SK-N-SH (cell line): ENCODE measurements at regions not wholly inside any gene's neighbourhood (a gene's known extent, or its start where the extent isn't known, plus 50 kb on each side); places are given as distances from the start of the nearest gene placed in this dataset.
"Not testable (repeated sequence)": the region's sequence is repeated elsewhere in the genome, so short reads cannot be mapped to it uniquely, and the experiment has no call there.

ENCODE experiments used
- CTCF ChIA-PET: fragments of 300-600, 350-600 bp; formaldehyde crosslinking; extraction: SDS; loops from one replicate; lab custom pipeline; 2021; lab: Yijun Ruan, JAX
- POLR2A ChIA-PET: fragments of 350-600 bp; sonication (Branson Sonifier 250); formaldehyde crosslinking; extraction: SDS; loops from one replicate; lab custom pipeline; 2020; ENCODE audit warnings: antibody characterized with exemption, inconsistent platforms; lab: Yijun Ruan, JAX
- DNase-seq: peaks from one replicate; pipeline ENCODE4 v3.0.0; 2012
- H2AFZ ChIP-seq: fragments of 200-600 bp; sonication (generic); 2 replicates; pipeline ENCODE4 v1.8.1; 2016; ENCODE audit warnings: antibody characterized with exemption, mild to moderate bottlenecking, low read depth
- H3F3A ChIP-seq: fragments of 200-600 bp; sonication (generic); replicated peaks from 2 replicates; pipeline ENCODE3; 2016; ENCODE audit warnings: antibody characterized with exemption, mild to moderate bottlenecking; ENCODE audit not compliant: insufficient read depth
- H3K27ac ChIP-seq, 2 experiments: fragments of 200-500 bp in 1 of 2; fragments of 200-600 bp in 1 of 2; sonication (Bioruptor generic) in 1 of 2; sonication (generic), shearing (Covaris generic) in 1 of 2; 2 replicates each; pipeline versions ENCODE4 v1.5.1 to v1.6.1; 2014 to 2016; ENCODE audit warnings: low read depth in 2 of 2, inconsistent platforms in 1 of 2, low read length in 1 of 2, mild to moderate bottlenecking in 1 of 2, mixed read lengths in 1 of 2
- H3K27me3 ChIP-seq: fragments of 200-600 bp; sonication (generic), shearing (Covaris generic); 2 replicates; pipeline ENCODE4 v1.6.1; 2016; ENCODE audit warnings: mixed run types; ENCODE audit not compliant: insufficient read depth
- H3K36me3 ChIP-seq, 2 experiments: fragments of 200-500 bp in 1 of 2; fragments of 200-600 bp in 1 of 2; sonication (Bioruptor generic) in 1 of 2; sonication (generic) in 1 of 2; replicated peaks in 1 of 2; 2 replicates each; pipeline versions ENCODE3 to v1.5.1; 2014 to 2016; ENCODE audit warnings: low read length in 1 of 2, mild to moderate bottlenecking in 1 of 2; ENCODE audit not compliant: insufficient read depth in 2 of 2, control insufficient read depth in 1 of 2
- H3K4me1 ChIP-seq, 2 experiments: fragments of 200-500 bp in 1 of 2; fragments of 200-600 bp in 1 of 2; sonication (Bioruptor generic) in 1 of 2; sonication (generic), shearing (Covaris generic) in 1 of 2; 2 replicates each; pipeline versions ENCODE4 v1.5.1 to v1.6.1; 2014 to 2016; ENCODE audit warnings: low read depth in 1 of 2, low read length in 1 of 2, mixed run types in 1 of 2; ENCODE audit not compliant: insufficient read depth in 2 of 2, control insufficient read depth in 1 of 2
- H3K4me2 ChIP-seq: fragments of 200-600 bp; sonication (generic), shearing (Covaris generic); 2 replicates; pipeline ENCODE4 v1.6.1; 2017; ENCODE audit warnings: mixed run types
- H3K4me3 ChIP-seq, 2 experiments: fragments of 200-500 bp in 1 of 2; fragments of 200-600 bp in 1 of 2; sonication (Bioruptor generic) in 1 of 2; sonication (generic), shearing (Covaris generic) in 1 of 2; 2 replicates each; pipeline versions ENCODE4 v1.5.1 to v1.8.1; 2014 to 2016; ENCODE audit warnings: low read depth in 2 of 2, inconsistent platforms in 1 of 2, low read length in 1 of 2, mild to moderate bottlenecking in 1 of 2, mixed read lengths in 1 of 2, moderate library complexity in 1 of 2
- H3K79me2 ChIP-seq: fragments of 200-600 bp; sonication (generic); 2 replicates; pipeline ENCODE4 v1.8.1; 2017; ENCODE audit warnings: mild to moderate bottlenecking; ENCODE audit not compliant: insufficient read depth
- H3K9ac ChIP-seq: fragments of 200-600 bp; sonication (generic); 2 replicates; pipeline ENCODE4 v1.6.1; 2017; ENCODE audit warnings: mixed run types
- H3K9me2 ChIP-seq: fragments of 200-600 bp; sonication (generic); 2 replicates; pipeline ENCODE4 v1.6.1; 2017; ENCODE audit warnings: mixed run types
- H3K9me3 ChIP-seq: fragments of 200-600 bp; sonication (generic); 2 replicates; pipeline ENCODE4 v1.6.1; 2017; ENCODE audit warnings: mixed run types, mild to moderate bottlenecking, moderate library complexity
- H4K20me1 ChIP-seq: fragments of 200-600 bp; sonication (generic); 2 replicates; pipeline ENCODE4 v1.6.1; 2017; ENCODE audit warnings: mild to moderate bottlenecking, mixed run types; ENCODE audit not compliant: insufficient read depth
- EZH2phosphoT487 ChIP-seq: fragments of 200-600 bp; sonication (generic); IDR thresholded peaks from 2 replicates; pipeline ENCODE4 v1.6.1; 2017; ENCODE audit warnings: low read depth, mixed run types, mild to moderate bottlenecking, antibody characterized with exemption, moderate library complexity, borderline replicate concordance
- FOSL2 ChIP-seq: IDR thresholded peaks from 2 replicates; pipeline ENCODE4 v1.4.0; 2012; ENCODE audit warnings: low read depth, mild to moderate bottlenecking, moderate library complexity, borderline replicate concordance
- FOXJ3 ChIP-seq: sonication (generic); formaldehyde crosslinking; IDR thresholded peaks from 2 replicates; pipeline ENCODE4 v1.5.1; 2020; ENCODE audit warnings: mild to moderate bottlenecking, missing genetic modification reagents
- POLR2AphosphoS5 ChIP-seq: IDR thresholded peaks from 2 replicates; pipeline ENCODE4 v1.6.1; 2012; ENCODE audit warnings: low read depth, low read length
- RFX5 ChIP-seq: IDR thresholded peaks from 2 replicates; pipeline ENCODE4 v1.6.1; 2012; ENCODE audit warnings: mild to moderate bottlenecking, improper control_type of control experiment, low read length
- SIN3A ChIP-seq: IDR thresholded peaks from 2 replicates; pipeline ENCODE4 v1.6.1; 2012; ENCODE audit warnings: low read depth, mild to moderate bottlenecking, low read length, moderate library complexity, borderline replicate concordance
- TCF12 ChIP-seq: IDR thresholded peaks from 2 replicates; pipeline ENCODE4 v1.4.0; 2012
- WGBS: methylation state at CpG from one replicate; pipeline ENCODE4 v1.1.6; 2017; ENCODE audit warnings: low lambda C conversion rate; 5-methylcytosine and 5-hydroxymethylcytosine counted together
- TF ChIP-seq, protein P1 (sequence below): IDR thresholded peaks from 2 replicates; pipeline ENCODE4 v1.4.0; 2012; ENCODE audit warnings: low read depth
- TF ChIP-seq, protein P2 (sequence below): IDR thresholded peaks from 2 replicates; pipeline ENCODE4 v1.4.0; 2012; ENCODE audit warnings: low read depth, borderline replicate concordance

DNA sequence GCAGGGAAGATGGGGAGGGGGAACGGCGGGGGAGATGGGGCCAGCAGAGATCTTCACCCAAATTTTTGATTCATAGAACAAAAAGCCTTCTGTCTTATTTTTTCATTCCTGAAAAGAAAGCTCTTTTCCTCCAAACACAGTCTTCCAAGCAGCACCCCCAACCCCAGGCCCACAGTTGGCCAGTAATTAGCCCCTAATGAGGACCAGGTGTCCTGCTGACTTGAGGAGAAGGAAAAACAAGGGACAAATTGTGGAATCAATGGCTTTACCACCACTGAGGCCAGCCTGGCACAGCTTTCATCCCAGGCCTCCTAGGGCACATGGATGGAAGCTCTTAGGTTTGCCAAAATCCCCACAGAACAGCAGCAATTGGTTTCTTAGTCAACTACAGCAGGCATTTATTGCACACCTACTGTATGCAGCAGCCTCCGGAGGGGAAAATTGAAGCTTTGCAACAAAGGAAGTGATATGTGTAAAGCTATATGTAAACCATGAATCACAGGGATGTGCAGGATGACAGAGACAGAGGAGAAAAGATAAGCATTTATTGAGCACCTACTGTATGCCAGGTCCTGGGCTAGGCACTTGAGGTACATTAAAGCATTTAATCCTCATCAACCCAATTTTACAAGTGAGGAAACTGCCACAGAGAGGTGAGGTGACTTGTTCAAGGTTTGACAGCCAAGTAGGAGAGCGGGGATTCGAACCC is 199.5 kb downstream of the TBC1D2B start:
- no peak overlapping the region for H3K4me3 ChIP-seq
- WGBS = 61% methylated on average over 5 of the region's 5 CpGs
- no peaks in the 10 kb centered on the region for H3K9me3 ChIP-seq
- H3K4me2 ChIP-seq = no peak overlapping the region
- no peaks in the 10 kb centered on the region for H3K27me3 ChIP-seq
- DNase-seq = peak; percentile 66
- H4K20me1 ChIP-seq = no peaks in the 10 kb centered on the region
- peaks cover 0 to 16% of the 10 kb centered on the region in 2 experiments; a peak in 1 of 4 replicates for H3K4me1 ChIP-seq
- TF ChIP-seq, protein P1, sequence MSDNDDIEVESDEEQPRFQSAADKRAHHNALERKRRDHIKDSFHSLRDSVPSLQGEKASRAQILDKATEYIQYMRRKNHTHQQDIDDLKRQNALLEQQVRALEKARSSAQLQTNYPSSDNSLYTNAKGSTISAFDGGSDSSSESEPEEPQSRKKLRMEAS = no peak
- no peak for TF ChIP-seq SIN3A
- TF ChIP-seq EZH2phosphoT487 = no peak
- TF ChIP-seq FOXJ3 (CRISPR knock-in tag) = no peak
- no peak for TF ChIP-seq FOSL2
- no peak for TF ChIP-seq POLR2AphosphoS5
- TF ChIP-seq, protein P2, sequence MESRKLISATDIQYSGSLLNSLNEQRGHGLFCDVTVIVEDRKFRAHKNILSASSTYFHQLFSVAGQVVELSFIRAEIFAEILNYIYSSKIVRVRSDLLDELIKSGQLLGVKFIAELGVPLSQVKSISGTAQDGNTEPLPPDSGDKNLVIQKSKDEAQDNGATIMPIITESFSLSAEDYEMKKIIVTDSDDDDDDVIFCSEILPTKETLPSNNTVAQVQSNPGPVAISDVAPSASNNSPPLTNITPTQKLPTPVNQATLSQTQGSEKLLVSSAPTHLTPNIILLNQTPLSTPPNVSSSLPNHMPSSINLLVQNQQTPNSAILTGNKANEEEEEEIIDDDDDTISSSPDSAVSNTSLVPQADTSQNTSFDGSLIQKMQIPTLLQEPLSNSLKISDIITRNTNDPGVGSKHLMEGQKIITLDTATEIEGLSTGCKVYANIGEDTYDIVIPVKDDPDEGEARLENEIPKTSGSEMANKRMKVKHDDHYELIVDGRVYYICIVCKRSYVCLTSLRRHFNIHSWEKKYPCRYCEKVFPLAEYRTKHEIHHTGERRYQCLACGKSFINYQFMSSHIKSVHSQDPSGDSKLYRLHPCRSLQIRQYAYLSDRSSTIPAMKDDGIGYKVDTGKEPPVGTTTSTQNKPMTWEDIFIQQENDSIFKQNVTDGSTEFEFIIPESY = no peak
- TF ChIP-seq TCF12 = peak; percentile 44; the same call in 1 of the 2 replicates
- TF ChIP-seq RFX5 = no peak
- no peaks in the 10 kb centered on the region for H3F3A ChIP-seq
- no peak overlapping the region for H2AFZ ChIP-seq
- ChIA-PET CTCF (interaction anchor here (0.9 to 1.5 kb wide), 4 partner anchors 22 to 248 kb away, joined by 3 to 8 read pairs (median 4); no protein-coding TSS in a partner anchor), POLR2A (interaction anchor here (0.6 kb wide), 1 partner anchor 380 kb away, joined by 3 read pairs; no protein-coding TSS in a partner anchor)
- H3K9me2 ChIP-seq = no peaks in the 10 kb centered on the region
- H3K9ac ChIP-seq = no peak overlapping the region
- H3K36me3 ChIP-seq = no peaks in the 10 kb centered on the region
- no peaks in the 10 kb centered on the region for H3K79me2 ChIP-seq
- peak overlapping the region in 1 of 2 experiments; percentile 79; a peak in 2 of 4 replicates for H3K27ac ChIP-seq

DNA sequence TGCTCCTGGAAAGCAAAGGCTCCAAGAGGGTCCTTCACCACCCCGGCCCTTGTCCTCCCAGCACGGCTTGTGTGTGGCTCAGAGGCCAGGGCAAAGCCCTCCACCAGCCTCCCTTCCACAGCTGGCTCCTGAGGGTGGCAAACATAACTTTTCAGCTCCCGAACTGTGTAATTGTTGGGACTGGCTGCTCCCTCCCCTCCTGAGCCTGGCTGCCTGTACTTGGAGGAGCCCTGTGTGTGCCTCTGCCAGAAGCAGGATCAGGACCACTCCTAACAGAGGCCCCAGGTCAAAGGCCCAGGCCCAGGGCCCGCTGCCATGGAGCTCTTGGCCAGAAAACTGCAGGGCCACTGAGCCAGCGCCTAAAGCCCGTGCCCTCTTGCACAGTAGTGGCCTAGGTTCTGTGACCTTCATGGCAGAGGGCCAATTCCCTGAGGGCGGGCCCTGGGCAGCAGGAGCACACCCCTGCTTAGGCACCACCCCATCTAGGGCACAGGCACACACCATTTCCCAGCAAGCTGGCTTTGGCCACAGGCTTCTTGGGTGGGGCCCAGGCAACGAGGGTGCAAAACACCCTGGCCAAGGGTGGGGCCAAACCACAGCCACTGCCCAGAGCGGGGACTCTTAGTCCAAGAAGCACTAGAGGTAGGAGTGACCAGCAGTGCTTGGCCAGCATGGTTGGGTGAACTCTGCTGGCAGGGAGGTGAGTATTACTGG is 201.2 kb downstream of the TBC1D2B start:
- H3F3A ChIP-seq, H3K79me2 ChIP-seq, H3K36me3 ChIP-seq, H3K27ac ChIP-seq, H3K9me2 ChIP-seq, H4K20me1 ChIP-seq, H3K9me3 ChIP-seq, H2AFZ ChIP-seq, DNase-seq, H3K9ac ChIP-seq, H3K4me3 ChIP-seq, POLR2A ChIA-PET, H3K4me2 ChIP-seq, H3K27me3 ChIP-seq: not testable (repeated sequence)
- 73% methylated on average over 2 of the region's 9 CpGs for WGBS
- CTCF ChIA-PET = interaction anchor here (1.1 to 4.2 kb wide), 6 partner anchors 9 to 242 kb away, joined by 3 to 37 read pairs (median 4); partner anchors contain the start of gene LINGO1
- H3K4me1 ChIP-seq = peaks cover 0 to 13% of the 10 kb centered on the region in 2 experiments; a peak in 1 of 4 replicates
